ENCODE measurements at regions not wholly inside any gene's neighbourhood (a gene's known extent, or its start where the extent isn't known, plus 50 kb on each side); places are given as distances from the start of the nearest gene placed in this dataset.

DNA sequence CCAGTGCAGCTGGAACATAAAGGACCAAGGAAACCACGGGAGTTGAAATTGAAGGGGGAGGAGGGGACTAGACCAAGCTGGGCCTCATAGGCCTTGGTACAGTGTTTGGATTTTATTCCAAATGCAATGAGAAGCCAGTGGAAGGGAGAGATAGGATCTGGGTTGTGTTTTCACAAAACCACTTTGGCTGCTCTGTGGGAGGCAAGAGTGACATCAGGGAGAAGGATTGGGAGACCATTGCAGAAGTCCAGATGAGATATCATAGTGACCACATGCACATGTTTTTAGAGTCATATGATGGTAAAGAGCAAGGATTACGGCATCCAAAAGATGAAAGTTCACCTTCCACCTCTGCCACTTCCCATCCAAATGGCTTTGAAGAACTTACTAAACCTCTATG lies 210.2 kb downstream of the PAX3 start:
- 71 to 75% methylated on average over 2 of the region's 2 CpGs for WGBS, 2 donors
- TF ChIP-seq POLR2A (IDR thresholded peaks at IDR 0.05): no peak
- TF ChIP-seq, protein P1, sequence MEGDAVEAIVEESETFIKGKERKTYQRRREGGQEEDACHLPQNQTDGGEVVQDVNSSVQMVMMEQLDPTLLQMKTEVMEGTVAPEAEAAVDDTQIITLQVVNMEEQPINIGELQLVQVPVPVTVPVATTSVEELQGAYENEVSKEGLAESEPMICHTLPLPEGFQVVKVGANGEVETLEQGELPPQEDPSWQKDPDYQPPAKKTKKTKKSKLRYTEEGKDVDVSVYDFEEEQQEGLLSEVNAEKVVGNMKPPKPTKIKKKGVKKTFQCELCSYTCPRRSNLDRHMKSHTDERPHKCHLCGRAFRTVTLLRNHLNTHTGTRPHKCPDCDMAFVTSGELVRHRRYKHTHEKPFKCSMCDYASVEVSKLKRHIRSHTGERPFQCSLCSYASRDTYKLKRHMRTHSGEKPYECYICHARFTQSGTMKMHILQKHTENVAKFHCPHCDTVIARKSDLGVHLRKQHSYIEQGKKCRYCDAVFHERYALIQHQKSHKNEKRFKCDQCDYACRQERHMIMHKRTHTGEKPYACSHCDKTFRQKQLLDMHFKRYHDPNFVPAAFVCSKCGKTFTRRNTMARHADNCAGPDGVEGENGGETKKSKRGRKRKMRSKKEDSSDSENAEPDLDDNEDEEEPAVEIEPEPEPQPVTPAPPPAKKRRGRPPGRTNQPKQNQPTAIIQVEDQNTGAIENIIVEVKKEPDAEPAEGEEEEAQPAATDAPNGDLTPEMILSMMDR (IDR thresholded peaks at IDR 0.05): no peak
- Histone ChIP-seq H3K4me1 (no peaks in the 10 kb centered on the region), H3K36me3 (ENCODE audit: low read depth, missing control alignments) (no peaks in the 10 kb centered on the region), H3K4me3 (no peak overlapping the region), H3K9me3 (no peaks in the 10 kb centered on the region), H3K27ac (no peak overlapping the region), H3K27me3 (no peaks in the 10 kb centered on the region)
- intact Hi-C loops (cut with DNase I; ENCODE audit: low total_unique reads): no loop called here
- no peak for DNase-seq

DNA sequence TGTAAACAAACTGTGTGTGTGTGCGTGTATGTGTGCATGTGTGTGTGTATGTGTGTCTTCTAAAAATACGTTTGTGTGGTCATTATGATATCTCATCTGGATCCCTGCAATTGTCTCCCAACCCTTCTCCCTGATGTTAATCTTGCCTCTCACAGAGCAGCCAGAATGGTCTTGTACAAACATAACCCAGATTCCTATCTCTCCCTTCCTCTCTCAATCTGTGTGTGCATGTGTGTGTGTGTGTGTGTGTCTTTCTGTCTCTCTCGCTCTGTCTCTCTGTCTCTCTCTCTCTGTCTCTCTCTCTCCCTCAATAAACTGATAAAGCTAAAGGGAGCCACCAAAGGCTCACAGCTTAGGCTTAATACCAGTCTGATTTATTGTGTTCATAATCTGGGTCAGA lies 210.8 kb downstream of the PAX3 start:
- WGBS, 2 donors: 57 to 79% methylated on average over 3 of the region's 3 CpGs
- Histone ChIP-seq H3K4me1 (no peaks in the 10 kb centered on the region), H3K9me3 (no peaks in the 10 kb centered on the region), H3K36me3 (ENCODE audit: low read depth, missing control alignments) (no peaks in the 10 kb centered on the region), H3K27me3 (no peaks in the 10 kb centered on the region), H3K4me3 (no peak overlapping the region), H3K27ac (no peak overlapping the region)
- no peak for DNase-seq
- TF ChIP-seq POLR2A (IDR thresholded peaks at IDR 0.05): no peak
- TF ChIP-seq, protein P1 (IDR thresholded peaks at IDR 0.05): no peak
- intact Hi-C loops (cut with DNase I; ENCODE audit: low total_unique reads): no loop called here

DNA sequence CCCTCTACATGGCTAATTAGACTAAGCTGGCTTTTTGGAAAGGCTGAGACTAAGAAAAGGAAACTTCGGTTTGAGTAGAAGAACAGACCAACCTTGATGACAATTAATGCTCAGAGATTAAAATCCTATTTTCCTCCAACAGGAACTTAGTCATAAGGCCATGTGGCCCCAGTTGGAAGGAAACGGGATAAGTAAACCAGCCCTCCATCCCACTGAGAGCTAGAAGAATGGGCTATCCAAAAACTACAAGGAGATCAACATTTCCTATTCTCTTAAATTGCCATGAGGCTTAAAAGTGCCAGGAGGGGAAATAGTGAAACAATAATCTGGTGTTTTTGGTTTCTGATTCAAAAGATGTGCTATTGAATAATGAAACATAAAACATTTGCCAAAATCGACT lies 216.6 kb downstream of the PAX3 start:
- Histone ChIP-seq H3K9me3 (no peaks in the 10 kb centered on the region), H3K27ac (no peak overlapping the region), H3K27me3 (no peaks in the 10 kb centered on the region), H3K36me3 (ENCODE audit: low read depth, missing control alignments) (no peaks in the 10 kb centered on the region), H3K4me3 (no peak overlapping the region), H3K4me1 (no peaks in the 10 kb centered on the region)
- TF ChIP-seq, protein P1 (IDR thresholded peaks at IDR 0.05): no peak
- TF ChIP-seq POLR2A (IDR thresholded peaks at IDR 0.05): no peak
- WGBS, 2 donors: 60 to 68% methylated on average over 3 of the region's 3 CpGs
- DNase-seq: no peak
- intact Hi-C loops (cut with DNase I; ENCODE audit: low total_unique reads): no loop called here

DNA sequence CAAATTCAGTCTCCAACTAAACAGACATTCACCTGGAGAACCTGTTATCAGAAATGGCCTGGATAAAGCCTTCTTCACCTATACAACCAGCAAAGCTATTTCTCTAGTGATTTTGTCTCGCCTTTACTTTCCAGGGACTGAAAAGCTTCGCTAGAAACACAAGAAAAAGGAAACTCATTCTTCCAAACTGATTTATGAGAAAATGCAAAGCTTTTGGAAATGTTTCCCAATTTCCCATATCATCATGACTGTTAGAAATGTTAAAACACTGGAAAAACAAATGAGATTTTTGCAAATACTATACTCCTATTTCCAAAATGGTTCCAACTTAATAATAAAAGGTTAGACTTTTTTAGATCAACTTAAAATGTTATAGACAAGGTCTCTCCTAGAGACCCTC lies 218.7 kb downstream of the PAX3 start:
- TF ChIP-seq, protein P1 (IDR thresholded peaks at IDR 0.05): no peak
- no peak for TF ChIP-seq POLR2A (IDR thresholded peaks at IDR 0.05)
- H3K4me3 ChIP-seq: no peak overlapping the region
- no peak overlapping the region for H3K27ac ChIP-seq
- intact Hi-C loops (cut with DNase I; ENCODE audit: low total_unique reads): no loop called here
- H3K9me3 ChIP-seq: no peaks in the 10 kb centered on the region
- no peaks in the 10 kb centered on the region for H3K27me3 ChIP-seq
- no peaks in the 10 kb centered on the region for H3K4me1 ChIP-seq
- no peak for DNase-seq
- 88 to 90% methylated on average over 2 of the region's 2 CpGs for WGBS, 2 donors
- no peaks in the 10 kb centered on the region for H3K36me3 ChIP-seq (ENCODE audit: low read depth, missing control alignments)

DNA sequence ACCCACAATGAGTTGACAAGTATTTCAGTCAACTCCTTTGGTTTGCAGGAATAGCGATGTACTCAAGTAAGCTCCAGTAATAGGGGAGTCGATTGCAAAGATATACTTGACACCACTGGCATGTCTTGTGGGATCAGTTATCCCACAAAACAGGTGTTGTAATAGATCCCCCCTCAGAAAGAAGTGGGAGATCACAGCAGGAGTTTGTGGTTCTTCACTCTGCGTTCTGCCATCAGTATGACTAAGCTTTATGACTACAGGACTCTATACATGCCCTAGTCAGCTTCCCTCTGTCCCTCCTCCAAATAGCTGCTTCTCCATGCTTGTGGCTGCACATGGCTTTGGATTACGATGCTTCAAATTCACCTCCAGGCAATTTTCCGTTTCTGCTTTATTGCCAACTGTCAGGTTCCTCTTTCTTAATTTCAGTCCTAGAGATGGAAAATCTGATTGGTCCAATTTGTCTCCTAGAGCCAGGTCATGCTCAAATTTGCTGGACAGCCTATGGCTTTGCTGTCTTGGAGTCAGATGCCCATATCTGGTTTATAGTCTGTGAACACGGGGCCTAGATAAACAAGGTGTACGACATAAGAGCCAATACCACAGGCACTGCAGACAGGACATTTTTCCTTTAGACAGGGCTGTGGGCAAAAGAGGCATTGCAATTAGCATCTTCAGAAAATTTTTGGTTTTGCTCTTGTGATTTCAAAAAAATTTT lies 221.7 kb downstream of the PAX3 start:
- 77 to 90% methylated on average over 7 of the region's 7 CpGs for WGBS, 2 donors
- H3K9me3 ChIP-seq: no peaks in the 10 kb centered on the region
- no peaks in the 10 kb centered on the region for H3K4me1 ChIP-seq
- H3K27me3 ChIP-seq: no peaks in the 10 kb centered on the region
- intact Hi-C loops (cut with DNase I; ENCODE audit: low total_unique reads): no loop called here
- DNase-seq: no peak
- TF ChIP-seq, protein P1 (IDR thresholded peaks at IDR 0.05): no peak
- TF ChIP-seq POLR2A (IDR thresholded peaks at IDR 0.05): no peak
- no peak overlapping the region for H3K4me3 ChIP-seq
- no peak overlapping the region for H3K27ac ChIP-seq
- H3K36me3 ChIP-seq (ENCODE audit: low read depth, missing control alignments): no peaks in the 10 kb centered on the region
